HCT116 (cell line): ENCODE measurements at regions not wholly inside any gene's neighbourhood (a gene's known extent, or its start where the extent isn't known, plus 50 kb on each side); places are given as distances from the start of the nearest gene placed in this dataset.

ENCODE experiments used
- CBX3 ChIP-seq: IDR thresholded peaks from 2 replicates; pipeline ENCODE4 v1.6.1; 2012; ENCODE audit warnings: low read depth
- CEBPB ChIP-seq: IDR thresholded peaks from 2 replicates; pipeline ENCODE4 v1.6.1; 2012; ENCODE audit warnings: low read depth
- EGR1 ChIP-seq: IDR thresholded peaks from 2 replicates; pipeline ENCODE4 v1.6.1; 2012; ENCODE audit warnings: low read depth
- ELF1 ChIP-seq: IDR thresholded peaks from 2 replicates; pipeline ENCODE4 v1.6.1; 2012; ENCODE audit warnings: low read depth, borderline replicate concordance
- EZH2 ChIP-seq: fragments of 200-600 bp; sonication (generic); IDR thresholded peaks from 2 replicates; pipeline ENCODE4 v1.6.1; 2017; ENCODE audit warnings: antibody characterized with exemption, mixed run types
- FOSL1 ChIP-seq: IDR thresholded peaks from 2 replicates; pipeline ENCODE4 v1.6.1; 2012; ENCODE audit warnings: low read depth
- JUND ChIP-seq: IDR thresholded peaks from 2 replicates; pipeline ENCODE4 v1.6.1; 2012
- POLR2A ChIP-seq: IDR thresholded peaks from 2 replicates; pipeline ENCODE4 v1.7.0; 2011; ENCODE audit warnings: borderline replicate concordance; ENCODE audit not compliant: insufficient read depth, insufficient read length; ENCODE audit errors: extremely low read depth
- POLR2AphosphoS5 ChIP-seq: IDR thresholded peaks from 2 replicates; pipeline ENCODE4 v1.6.1; 2011; ENCODE audit warnings: mild to moderate bottlenecking, low read depth, low read length, moderate library complexity
- RAD21 ChIP-seq: IDR thresholded peaks from 2 replicates; pipeline ENCODE4 v1.6.1; 2012; ENCODE audit warnings: low read depth, mild to moderate bottlenecking
- TF ChIP-seq, protein P1 (sequence below), 3 experiments: fragments of 200-600 bp in 1 of 3; sonication (generic) in 1 of 3; IDR thresholded peaks in 2 of 3; conservative IDR thresholded peaks in 1 of 3; 2 replicates each; pipeline ENCODE4 v1.5.1; 2012 to 2017; ENCODE audit warnings: low read depth in 2 of 3, low read length in 2 of 3, antibody characterized with exemption in 1 of 3, borderline replicate concordance in 1 of 3, control low read depth in 1 of 3, mild to moderate bottlenecking in 1 of 3, mixed read lengths in 1 of 3, mixed run types in 1 of 3, moderate library complexity in 1 of 3; ENCODE audit not compliant: insufficient read depth in 1 of 3

DNA sequence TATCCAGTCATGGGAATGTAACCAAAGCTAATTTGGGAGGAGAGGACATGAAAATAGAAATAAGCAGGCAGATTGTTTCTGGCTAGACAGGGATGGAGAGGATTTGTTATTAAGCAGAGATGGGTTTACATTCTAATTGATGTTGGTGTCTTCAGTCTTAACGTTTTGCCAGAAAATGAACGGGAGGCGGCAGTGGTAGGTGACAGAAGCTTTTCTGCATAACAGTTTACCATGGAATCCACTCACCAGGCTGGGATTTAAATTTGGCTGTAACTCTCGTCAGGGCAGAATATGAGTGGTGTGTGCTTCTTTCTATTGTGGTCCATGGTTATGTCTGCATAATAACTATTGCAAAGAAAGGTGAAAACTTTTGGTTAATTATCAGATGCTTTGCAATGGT lies 50.2 kb upstream of the OTX2 start:
- TF ChIP-seq EGR1 (no peak), EZH2 (no peak), POLR2AphosphoS5 (no peak), CBX3 (no peak), POLR2A (no peak), JUND (no peak), FOSL1 (no peak), CEBPB (no peak), RAD21 (no peak), ELF1 (no peak)
- TF ChIP-seq, protein P1, sequence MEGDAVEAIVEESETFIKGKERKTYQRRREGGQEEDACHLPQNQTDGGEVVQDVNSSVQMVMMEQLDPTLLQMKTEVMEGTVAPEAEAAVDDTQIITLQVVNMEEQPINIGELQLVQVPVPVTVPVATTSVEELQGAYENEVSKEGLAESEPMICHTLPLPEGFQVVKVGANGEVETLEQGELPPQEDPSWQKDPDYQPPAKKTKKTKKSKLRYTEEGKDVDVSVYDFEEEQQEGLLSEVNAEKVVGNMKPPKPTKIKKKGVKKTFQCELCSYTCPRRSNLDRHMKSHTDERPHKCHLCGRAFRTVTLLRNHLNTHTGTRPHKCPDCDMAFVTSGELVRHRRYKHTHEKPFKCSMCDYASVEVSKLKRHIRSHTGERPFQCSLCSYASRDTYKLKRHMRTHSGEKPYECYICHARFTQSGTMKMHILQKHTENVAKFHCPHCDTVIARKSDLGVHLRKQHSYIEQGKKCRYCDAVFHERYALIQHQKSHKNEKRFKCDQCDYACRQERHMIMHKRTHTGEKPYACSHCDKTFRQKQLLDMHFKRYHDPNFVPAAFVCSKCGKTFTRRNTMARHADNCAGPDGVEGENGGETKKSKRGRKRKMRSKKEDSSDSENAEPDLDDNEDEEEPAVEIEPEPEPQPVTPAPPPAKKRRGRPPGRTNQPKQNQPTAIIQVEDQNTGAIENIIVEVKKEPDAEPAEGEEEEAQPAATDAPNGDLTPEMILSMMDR (IDR thresholded peaks at IDR 0.05 in 2 of 3, conservative IDR thresholded peaks at IDR 0.05 in 1 of 3; ENCODE audit: borderline replicate concordance in 1 of 3, insufficient read depth in 1 of 3, low read depth in 2 of 3, low read length in 2 of 3), result no peak
